NCI-H1694 (cell line): ENCODE measurements at regions not wholly inside any gene's neighbourhood (a gene's known extent, or its start where the extent isn't known, plus 50 kb on each side); places are given as distances from the start of the nearest gene placed in this dataset.
A peak's percentile ranks its signal among the peaks of the same experiment; 100 is the strongest.
"Not testable (repeated sequence)": the region's sequence is repeated elsewhere in the genome, so short reads cannot be mapped to it uniquely, and the experiment has no call there.

Experiments
- DNase-seq: peaks from one replicate; lab custom pipeline; 2025; lab: John Stamatoyannopoulos, UW

GRCh38 chr16:29355339-29356059 is 51.0 kb downstream of the NPIPB11 start:
- DNase-seq, result not testable (repeated sequence)

GRCh38 chr16:29354449-29354848 is 52.1 kb downstream of the NPIPB11 start:
- DNase-seq, result not testable (repeated sequence)

- DNase-seq, result not testable (repeated sequence)
Measured at GRCh38 chr16:29352617-29352999, 53.9 kb downstream of the NPIPB11 start.

GRCh38 chr16:29351970-29352616 is 54.4 kb downstream of the NPIPB11 start:
- DNase-seq, result not testable (repeated sequence)

GRCh38 chr16:29351271-29351969 is 55.1 kb downstream of the NPIPB11 start:
- DNase-seq, result not testable (repeated sequence)

- peak; percentile 35 for DNase-seq
Measured at GRCh38 chr16:29349966-29350365, 56.5 kb downstream of the NPIPB11 start.

- not testable (repeated sequence) for DNase-seq
Measured at GRCh38 chr16:29348748-29349147, 57.8 kb downstream of the NPIPB11 start.

- peak; percentile 16 for DNase-seq
Measured at GRCh38 chr16:29348123-29348690, 58.3 kb downstream of the NPIPB11 start.

- not testable (repeated sequence) for DNase-seq
Measured at GRCh38 chr16:29346796-29347580, 59.5 kb downstream of the NPIPB11 start.

GRCh38 chr16:29346203-29346602 is 60.3 kb downstream of the NPIPB11 start:
- DNase-seq, result not testable (repeated sequence)

GRCh38 chr16:29342937-29343336 is 63.6 kb downstream of the NPIPB11 start:
- DNase-seq, result not testable (repeated sequence)

GRCh38 chr16:29340779-29341438 is 65.6 kb downstream of the NPIPB11 start:
- DNase-seq, result not testable (repeated sequence)

- DNase-seq, result not testable (repeated sequence)
Measured at GRCh38 chr16:29340235-29340634, 66.3 kb downstream of the NPIPB11 start.

- not testable (repeated sequence) for DNase-seq
Measured at GRCh38 chr16:29338821-29339700, 67.5 kb downstream of the NPIPB11 start.

GRCh38 chr16:29337385-29337901 is 69.1 kb downstream of the NPIPB11 start:
- DNase-seq, result not testable (repeated sequence)

GRCh38 chr16:29335549-29335846 is 71.0 kb downstream of the NPIPB11 start:
- not testable (repeated sequence) for DNase-seq

- not testable (repeated sequence) for DNase-seq
Measured at GRCh38 chr16:29334776-29335548, 71.5 kb downstream of the NPIPB11 start.

GRCh38 chr16:29333492-29334097 is 72.9 kb downstream of the NPIPB11 start:
- DNase-seq, result not testable (repeated sequence)

- not testable (repeated sequence) for DNase-seq
Measured at GRCh38 chr16:29330623-29331022, 75.9 kb downstream of the NPIPB11 start.
